MM.1S (cell line): ENCODE measurements at regions not wholly inside any gene's neighbourhood (a gene's known extent, or its start where the extent isn't known, plus 50 kb on each side); places are given as distances from the start of the nearest gene placed in this dataset.

ENCODE experiments used
- EZH2 ChIP-seq: fragments of 300-600 bp; sonication (generic); optimal IDR thresholded peaks from 2 replicates; pipeline ENCODE3; 2017; ENCODE audit warnings: low read depth, mild to moderate bottlenecking, antibody characterized with exemption, low read length, mixed read lengths
- EZH2phosphoT487 ChIP-seq: fragments of 300-600 bp; sonication (generic); IDR thresholded peaks from 2 replicates; pipeline ENCODE4 v1.6.1; 2018; ENCODE audit warnings: antibody characterized with exemption, low read length
- TF ChIP-seq, protein P1 (sequence below): fragments of 300-600 bp; sonication (generic); IDR thresholded peaks from 2 replicates; pipeline ENCODE4 v1.5.1; 2016; ENCODE audit warnings: antibody characterized with exemption, low read length, mixed read lengths

DNA sequence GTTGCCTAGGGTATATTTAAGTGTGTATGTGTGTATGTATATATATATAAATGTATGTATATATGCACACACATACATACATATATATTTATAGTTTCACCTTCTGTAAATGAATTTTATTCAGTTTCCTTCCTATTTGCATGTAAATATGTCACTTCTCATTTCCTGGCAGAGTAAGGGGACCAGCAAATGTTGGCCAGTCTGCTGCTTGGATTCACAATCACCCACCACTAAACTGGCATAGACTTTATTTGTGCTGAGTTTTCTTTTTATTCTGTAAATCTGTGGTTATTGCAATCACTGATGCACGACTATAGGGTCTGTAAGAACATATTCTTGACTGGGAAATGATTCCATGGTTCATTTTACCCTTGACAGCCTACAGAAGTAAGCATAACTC, 640.4 kb upstream of the FAM98A start:
- TF ChIP-seq EZH2 (no peak), EZH2phosphoT487 (no peak)
- TF ChIP-seq, protein P1, sequence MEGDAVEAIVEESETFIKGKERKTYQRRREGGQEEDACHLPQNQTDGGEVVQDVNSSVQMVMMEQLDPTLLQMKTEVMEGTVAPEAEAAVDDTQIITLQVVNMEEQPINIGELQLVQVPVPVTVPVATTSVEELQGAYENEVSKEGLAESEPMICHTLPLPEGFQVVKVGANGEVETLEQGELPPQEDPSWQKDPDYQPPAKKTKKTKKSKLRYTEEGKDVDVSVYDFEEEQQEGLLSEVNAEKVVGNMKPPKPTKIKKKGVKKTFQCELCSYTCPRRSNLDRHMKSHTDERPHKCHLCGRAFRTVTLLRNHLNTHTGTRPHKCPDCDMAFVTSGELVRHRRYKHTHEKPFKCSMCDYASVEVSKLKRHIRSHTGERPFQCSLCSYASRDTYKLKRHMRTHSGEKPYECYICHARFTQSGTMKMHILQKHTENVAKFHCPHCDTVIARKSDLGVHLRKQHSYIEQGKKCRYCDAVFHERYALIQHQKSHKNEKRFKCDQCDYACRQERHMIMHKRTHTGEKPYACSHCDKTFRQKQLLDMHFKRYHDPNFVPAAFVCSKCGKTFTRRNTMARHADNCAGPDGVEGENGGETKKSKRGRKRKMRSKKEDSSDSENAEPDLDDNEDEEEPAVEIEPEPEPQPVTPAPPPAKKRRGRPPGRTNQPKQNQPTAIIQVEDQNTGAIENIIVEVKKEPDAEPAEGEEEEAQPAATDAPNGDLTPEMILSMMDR, result no peak
